ENCODE measurements at regions not wholly inside any gene's neighbourhood (a gene's known extent, or its start where the extent isn't known, plus 50 kb on each side); places are given as distances from the start of the nearest gene placed in this dataset.

- Histone ChIP-seq H2BK120ac (ENCODE audit: low read depth, low read length) (no peak overlapping the region), H3K27ac (ENCODE audit: low read length, poor library complexity, severe bottlenecking) (no peak overlapping the region), H3K14ac (ENCODE audit: low read length in 2 of 2) (no peak overlapping the region), H3K18ac (ENCODE audit: low read depth in 1 of 2, low read length in 2 of 2) (no peak overlapping the region), H3K27me3 (ENCODE audit: control insufficient read depth in 1 of 2, insufficient read depth in 1 of 2, low read length in 2 of 2) (no peaks in the 10 kb centered on the region), H3K4me2 (ENCODE audit: low read length, poor library complexity, severe bottlenecking) (no peak overlapping the region), H2BK15ac (ENCODE audit: low read depth, poor library complexity, severe bottlenecking) (no peak overlapping the region), H2BK12ac (ENCODE audit: low read length in 2 of 2) (no peak overlapping the region), H3K9me3 (ENCODE audit: control insufficient read depth, low read length) (no peaks in the 10 kb centered on the region), H3K4me1 (ENCODE audit: control insufficient read depth, insufficient read depth, low read depth, low read length) (no peaks in the 10 kb centered on the region), H3K79me1 (replicated peaks; ENCODE audit: low read length, poor library complexity, severe bottlenecking) (no peaks in the 10 kb centered on the region), H3K4me3 (ENCODE audit: insufficient read depth in 1 of 2, low read depth in 1 of 2, low read length in 2 of 2) (no peak overlapping the region), H4K8ac (ENCODE audit: low read length) (no peak overlapping the region), H3K23ac (ENCODE audit: low read length in 2 of 2) (no peak overlapping the region), H2AK5ac (ENCODE audit: low read length, severe bottlenecking) (no peak overlapping the region), H3K36me3 (ENCODE audit: control insufficient read depth in 1 of 2, insufficient read depth in 2 of 2, low read depth in 1 of 2, low read length in 2 of 2) (no peaks in the 10 kb centered on the region), H3K9ac (ENCODE audit: low read length) (no peak overlapping the region), H4K91ac (ENCODE audit: low read length) (no peak overlapping the region), H2AFZ (ENCODE audit: low read depth, low read length) (no peak overlapping the region), H2BK5ac (ENCODE audit: low read depth, low read length, poor library complexity, severe bottlenecking) (no peak overlapping the region), H3K4ac (ENCODE audit: low read depth in 1 of 2, low read length in 2 of 2) (no peak overlapping the region)
- DNase-seq: no peak
- 83% methylated on average over 1 of the region's 2 CpGs for WGBS
Observed at GRCh38 chr1:56389813-56390212, 189.6 kb downstream of the PLPP3 start.

GRCh38 chr1:56387071-56387740 lies 192.2 kb downstream of the PLPP3 start:
- Histone ChIP-seq H3K23ac (ENCODE audit: low read length in 2 of 2) (no peak overlapping the region), H3K27ac (ENCODE audit: low read length, poor library complexity, severe bottlenecking) (no peak overlapping the region), H3K14ac (ENCODE audit: low read length in 2 of 2) (no peak overlapping the region), H3K4me1 (ENCODE audit: control insufficient read depth, insufficient read depth, low read depth, low read length) (no peaks in the 10 kb centered on the region), H2AFZ (ENCODE audit: low read depth, low read length) (no peak overlapping the region), H3K79me1 (replicated peaks; ENCODE audit: low read length, poor library complexity, severe bottlenecking) (no peaks in the 10 kb centered on the region), H2BK5ac (ENCODE audit: low read depth, low read length, poor library complexity, severe bottlenecking) (no peak overlapping the region), H3K18ac (ENCODE audit: low read depth in 1 of 2, low read length in 2 of 2) (no peak overlapping the region), H4K8ac (ENCODE audit: low read length) (no peak overlapping the region), H4K91ac (ENCODE audit: low read length) (no peak overlapping the region), H2BK15ac (ENCODE audit: low read depth, poor library complexity, severe bottlenecking) (no peak overlapping the region), H3K36me3 (ENCODE audit: control insufficient read depth in 1 of 2, insufficient read depth in 2 of 2, low read depth in 1 of 2, low read length in 2 of 2) (no peaks in the 10 kb centered on the region), H3K4ac (ENCODE audit: low read depth in 1 of 2, low read length in 2 of 2) (no peak overlapping the region), H2AK5ac (ENCODE audit: low read length, severe bottlenecking) (no peak overlapping the region), H3K27me3 (ENCODE audit: control insufficient read depth in 1 of 2, insufficient read depth in 1 of 2, low read length in 2 of 2) (peaks cover 0 to 6% of the 10 kb centered on the region in 2 experiments), H3K9me3 (ENCODE audit: control insufficient read depth, low read length) (no peaks in the 10 kb centered on the region), H2BK12ac (ENCODE audit: low read length in 2 of 2) (no peak overlapping the region), H3K9ac (ENCODE audit: low read length) (no peak overlapping the region), H3K4me3 (ENCODE audit: insufficient read depth in 1 of 2, low read depth in 1 of 2, low read length in 2 of 2) (no peak overlapping the region), H3K4me2 (ENCODE audit: low read length, poor library complexity, severe bottlenecking) (no peak overlapping the region), H2BK120ac (ENCODE audit: low read depth, low read length) (no peak overlapping the region)
- WGBS: 55% methylated on average over 1 of the region's 1 CpG
- DNase-seq: no peak

- Histone ChIP-seq H3K9ac (ENCODE audit: low read length) (no peak overlapping the region), H2BK120ac (ENCODE audit: low read depth, low read length) (no peak overlapping the region), H2AFZ (ENCODE audit: low read depth, low read length) (no peak overlapping the region), H3K14ac (ENCODE audit: low read length in 2 of 2) (no peak overlapping the region), H3K4me1 (ENCODE audit: control insufficient read depth, insufficient read depth, low read depth, low read length) (no peaks in the 10 kb centered on the region), H3K23ac (ENCODE audit: low read length in 2 of 2) (no peak overlapping the region), H3K4ac (ENCODE audit: low read depth in 1 of 2, low read length in 2 of 2) (no peak overlapping the region), H2BK5ac (ENCODE audit: low read depth, low read length, poor library complexity, severe bottlenecking) (no peak overlapping the region), H3K4me2 (ENCODE audit: low read length, poor library complexity, severe bottlenecking) (no peak overlapping the region), H3K27ac (ENCODE audit: low read length, poor library complexity, severe bottlenecking) (no peak overlapping the region), H3K4me3 (ENCODE audit: insufficient read depth in 1 of 2, low read depth in 1 of 2, low read length in 2 of 2) (no peak overlapping the region), H3K9me3 (ENCODE audit: control insufficient read depth, low read length) (no peaks in the 10 kb centered on the region), H3K79me1 (replicated peaks; ENCODE audit: low read length, poor library complexity, severe bottlenecking) (no peaks in the 10 kb centered on the region), H2BK15ac (ENCODE audit: low read depth, poor library complexity, severe bottlenecking) (no peak overlapping the region), H3K27me3 (ENCODE audit: control insufficient read depth in 1 of 2, insufficient read depth in 1 of 2, low read length in 2 of 2) (peaks cover 0 to 9% of the 10 kb centered on the region in 2 experiments), H3K18ac (ENCODE audit: low read depth in 1 of 2, low read length in 2 of 2) (no peak overlapping the region), H2AK5ac (ENCODE audit: low read length, severe bottlenecking) (no peak overlapping the region), H3K36me3 (ENCODE audit: control insufficient read depth in 1 of 2, insufficient read depth in 2 of 2, low read depth in 1 of 2, low read length in 2 of 2) (no peaks in the 10 kb centered on the region), H4K8ac (ENCODE audit: low read length) (no peak overlapping the region), H4K91ac (ENCODE audit: low read length) (no peak overlapping the region), H2BK12ac (ENCODE audit: low read length in 2 of 2) (no peak overlapping the region)
- DNase-seq: no peak
- 89% methylated on average over 1 of the region's 1 CpG for WGBS
Observed at GRCh38 chr1:56385314-56385713, 194.0 kb downstream of the PLPP3 start.

- no peaks in the 10 kb centered on the region for H3K9me3 ChIP-seq (ENCODE audit: control insufficient read depth, low read length)
- no peak overlapping the region for H2BK12ac ChIP-seq (ENCODE audit: low read length in 2 of 2)
- no peak overlapping the region for H2AFZ ChIP-seq (ENCODE audit: low read depth, low read length)
- H3K27ac ChIP-seq (ENCODE audit: low read length, poor library complexity, severe bottlenecking): no peak overlapping the region
- H3K79me1 ChIP-seq (replicated peaks; ENCODE audit: low read length, poor library complexity, severe bottlenecking): no peaks in the 10 kb centered on the region
- WGBS: 84% methylated on average over 5 of the region's 5 CpGs
- H3K14ac ChIP-seq (ENCODE audit: low read length in 2 of 2): no peak overlapping the region
- H4K91ac ChIP-seq (ENCODE audit: low read length): no peak overlapping the region
- H2AK5ac ChIP-seq (ENCODE audit: low read length, severe bottlenecking): no peak overlapping the region
- no peak overlapping the region for H2BK15ac ChIP-seq (ENCODE audit: low read depth, poor library complexity, severe bottlenecking)
- H3K4me3 ChIP-seq (ENCODE audit: insufficient read depth in 1 of 2, low read depth in 1 of 2, low read length in 2 of 2): no peak overlapping the region
- no peak overlapping the region for H3K23ac ChIP-seq (ENCODE audit: low read length in 2 of 2)
- no peak overlapping the region for H3K4me2 ChIP-seq (ENCODE audit: low read length, poor library complexity, severe bottlenecking)
- no peaks in the 10 kb centered on the region for H3K4me1 ChIP-seq (ENCODE audit: control insufficient read depth, insufficient read depth, low read depth, low read length)
- no peak overlapping the region for H4K8ac ChIP-seq (ENCODE audit: low read length)
- H2BK5ac ChIP-seq (ENCODE audit: low read depth, low read length, poor library complexity, severe bottlenecking): no peak overlapping the region
- no peak for DNase-seq
- H2BK120ac ChIP-seq (ENCODE audit: low read depth, low read length): no peak overlapping the region
- H3K18ac ChIP-seq (ENCODE audit: low read depth in 1 of 2, low read length in 2 of 2): no peak overlapping the region
- no peaks in the 10 kb centered on the region for H3K36me3 ChIP-seq (ENCODE audit: control insufficient read depth in 1 of 2, insufficient read depth in 2 of 2, low read depth in 1 of 2, low read length in 2 of 2)
- H3K9ac ChIP-seq (ENCODE audit: low read length): no peak overlapping the region
- peaks cover 0 to 18% of the 10 kb centered on the region in 2 experiments for H3K27me3 ChIP-seq (ENCODE audit: control insufficient read depth in 1 of 2, insufficient read depth in 1 of 2, low read length in 2 of 2)
- no peak overlapping the region for H3K4ac ChIP-seq (ENCODE audit: low read depth in 1 of 2, low read length in 2 of 2)
Observed at GRCh38 chr1:56382929-56383328, 196.4 kb downstream of the PLPP3 start.
